ENCODE measurements at regions not wholly inside any gene's neighbourhood (a gene's known extent, or its start where the extent isn't known, plus 50 kb on each side); places are given as distances from the start of the nearest gene placed in this dataset.
"Not testable (repeated sequence)": the region's sequence is repeated elsewhere in the genome, so short reads cannot be mapped to it uniquely, and the experiment has no call there.

GRCh38 chr15:62369454-62369853 lies 204.4 kb upstream of the C2CD4B start:
- ATAC-seq (ENCODE audit: low read depth in 2 of 2) (no peak), DNase-seq (no peak)
- H3K27me3 Mint-ChIP-seq = peaks cover 0 to 38% (median 24%) of the 10 kb centered on the region in 3 donors
- peaks cover 0 to 1% (median 0%) of the 10 kb centered on the region in 7 donors for H3K9me3 Mint-ChIP-seq
- no peak overlapping the region for H3K4me3 Mint-ChIP-seq
- no peaks in the 10 kb centered on the region for H3K4me1 Mint-ChIP-seq
- no peak overlapping the region for H3K27ac Mint-ChIP-seq
- no peaks in the 10 kb centered on the region for H3K36me3 Mint-ChIP-seq

GRCh38 chr15:62371683-62372082 lies 206.6 kb upstream of the C2CD4B start:
- H3K4me1 Mint-ChIP-seq; DNase-seq; H3K9me3 Mint-ChIP-seq; ATAC-seq (ENCODE audit: low read depth in 2 of 2); H3K27ac Mint-ChIP-seq; H3K4me3 Mint-ChIP-seq; H3K36me3 Mint-ChIP-seq: not testable (repeated sequence)
- H3K27me3 Mint-ChIP-seq = peaks cover 0 to 27% (median 15%) of the 10 kb centered on the region in 3 donors

- ATAC-seq (ENCODE audit: low read depth in 2 of 2) (no peak), DNase-seq (no peak)
- H3K27ac Mint-ChIP-seq = no peak overlapping the region
- H3K9me3 Mint-ChIP-seq = no peaks in the 10 kb centered on the region
- no peaks in the 10 kb centered on the region for H3K36me3 Mint-ChIP-seq
- H3K4me3 Mint-ChIP-seq = no peak overlapping the region
- no peaks in the 10 kb centered on the region for H3K4me1 Mint-ChIP-seq
- H3K27me3 Mint-ChIP-seq = peaks cover 12 to 30% (median 28%) of the 10 kb centered on the region in 3 donors
Measured at GRCh38 chr15:62377736-62378480, 212.8 kb upstream of the C2CD4B start.

DNA sequence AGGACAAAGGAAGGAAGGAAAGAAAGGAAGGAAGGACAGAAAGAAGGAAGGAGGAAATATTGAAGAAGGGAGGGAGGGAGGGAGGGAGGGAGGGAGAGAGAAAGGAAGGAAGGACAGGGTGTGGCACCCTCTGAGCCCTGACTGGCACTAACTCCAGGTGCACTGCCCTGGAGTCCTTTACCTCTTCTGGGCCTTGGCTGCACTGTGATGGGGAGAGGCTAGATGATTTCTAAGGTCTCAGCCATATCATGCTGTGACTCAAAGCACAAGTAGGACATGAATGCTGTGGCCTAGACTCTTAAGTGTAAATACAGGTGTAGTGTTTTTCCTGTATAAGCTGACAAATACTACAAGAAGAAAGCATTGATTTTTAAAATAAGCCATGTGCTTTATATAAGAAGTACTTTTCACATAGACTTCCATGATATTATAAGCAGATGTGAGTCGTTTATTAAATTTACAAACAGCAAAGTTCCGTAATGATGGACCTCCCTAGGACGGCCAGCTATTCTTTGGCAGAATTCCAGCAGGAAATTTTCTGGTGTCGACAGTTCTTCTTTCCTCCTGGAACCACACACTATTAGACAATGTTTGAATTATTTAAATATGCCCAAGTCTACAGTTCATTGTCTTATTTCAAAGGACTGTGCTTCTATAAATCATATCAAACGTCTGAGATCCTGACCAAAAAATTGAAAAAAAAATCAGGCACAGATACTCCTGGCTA lies 213.8 kb upstream of the C2CD4B start:
- DNase-seq (no peak), ATAC-seq (ENCODE audit: low read depth in 2 of 2) (no peak)
- Mint-ChIP-seq H3K4me3 (no peak overlapping the region), H3K27ac (no peak overlapping the region), H3K4me1 (no peaks in the 10 kb centered on the region), H3K36me3 (no peaks in the 10 kb centered on the region), H3K27me3 (peaks cover 12 to 30% (median 28%) of the 10 kb centered on the region in 3 donors), H3K9me3 (no peaks in the 10 kb centered on the region)

- no peak overlapping the region for H3K27ac Mint-ChIP-seq
Measured at GRCh38 chr15:62380011-62380410, 214.9 kb upstream of the C2CD4B start.

GRCh38 chr15:62382046-62382445 lies 217.0 kb upstream of the C2CD4B start:
- DNase-seq = no peak
- Mint-ChIP-seq H3K4me3 (no peak overlapping the region), H3K9me3 (no peaks in the 10 kb centered on the region), H3K36me3 (no peaks in the 10 kb centered on the region), H3K4me1 (no peaks in the 10 kb centered on the region), H3K27ac (no peak overlapping the region), H3K27me3 (peaks cover 12 to 28% (median 26%) of the 10 kb centered on the region in 3 donors)
- ATAC-seq (ENCODE audit: low read depth in 2 of 2) = no peak

More at GRCh38 chr15:62380011-62380410, 214.9 kb upstream of the C2CD4B start:
- Mint-ChIP-seq H3K4me1 (no peaks in the 10 kb centered on the region), H3K36me3 (no peaks in the 10 kb centered on the region), H3K27me3 (peaks cover 12 to 28% (median 28%) of the 10 kb centered on the region in 3 donors), H3K9me3 (no peaks in the 10 kb centered on the region), H3K4me3 (no peak overlapping the region)
- no peak for ATAC-seq (ENCODE audit: low read depth in 2 of 2)
- no peak for DNase-seq

DNA sequence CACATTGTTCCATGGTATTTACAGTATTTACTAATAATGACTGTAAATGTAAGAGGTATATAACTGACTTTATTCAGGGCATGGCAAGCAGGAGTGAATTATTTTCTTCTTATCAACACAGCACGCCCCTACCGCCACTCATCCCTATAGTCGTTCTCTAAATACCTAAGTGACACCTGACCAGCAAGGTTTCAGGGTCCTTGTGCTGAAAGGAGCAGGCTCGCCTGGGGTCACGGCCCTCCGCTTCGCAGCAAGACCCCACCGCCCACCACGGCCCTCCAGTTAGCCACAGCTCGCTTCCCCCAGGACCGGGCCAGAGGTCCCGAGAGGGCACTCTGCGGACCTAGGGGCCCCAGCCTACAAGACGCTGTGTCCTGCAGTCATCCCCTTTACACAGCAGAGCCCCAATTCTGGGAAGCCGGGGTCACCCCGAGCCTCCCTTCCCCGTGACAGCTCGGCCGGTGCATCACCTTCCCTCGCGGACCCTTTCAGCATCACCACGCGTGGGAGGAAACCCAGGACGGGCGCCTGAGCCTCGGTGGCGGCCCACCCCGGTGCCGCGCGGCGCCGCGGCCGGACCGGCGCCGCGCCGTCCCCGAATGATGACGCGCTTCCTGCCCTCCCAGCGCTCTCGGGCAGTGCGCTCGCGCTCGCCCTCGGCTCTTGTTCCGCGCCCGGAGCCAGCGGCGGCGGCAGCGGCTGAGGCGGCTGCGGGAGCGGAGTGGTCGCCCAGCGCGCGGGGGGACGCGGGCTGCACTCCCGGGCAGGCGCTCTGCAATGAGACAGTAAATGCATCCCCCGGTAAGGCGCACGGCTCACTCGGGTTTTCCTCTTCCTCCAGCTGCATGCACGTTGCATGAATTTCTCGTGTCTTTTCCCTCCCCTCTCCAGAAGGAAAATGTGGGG lies 225.1 kb upstream of the C2CD4B start, which contains the start of gene TLN2:
Gene TLN2, plus strand, starts transcription at position 666 of the 906 bp plus-strand sequence.
- H3K27ac Mint-ChIP-seq = peak within 1 kb of the TSS in 5 of 6 donors; percentile 51 to 89 (median 66)
- H3K4me1 Mint-ChIP-seq = peaks cover 8 to 21% (median 15%) of the 10 kb centered on the region in 3 donors
- H3K4me3 Mint-ChIP-seq = peak within 1 kb of the TSS; percentile 88 to 97 (median 94)
- H3K36me3 Mint-ChIP-seq = no peaks in the 10 kb centered on the region
- ATAC-seq (ENCODE audit: low read depth in 2 of 2) = peak; percentile 83 to 84
- peak; percentile 35 for DNase-seq
- H3K27me3 Mint-ChIP-seq = peaks cover 14 to 35% (median 29%) of the 10 kb centered on the region in 3 donors
- no peaks in the 10 kb centered on the region for H3K9me3 Mint-ChIP-seq

DNA sequence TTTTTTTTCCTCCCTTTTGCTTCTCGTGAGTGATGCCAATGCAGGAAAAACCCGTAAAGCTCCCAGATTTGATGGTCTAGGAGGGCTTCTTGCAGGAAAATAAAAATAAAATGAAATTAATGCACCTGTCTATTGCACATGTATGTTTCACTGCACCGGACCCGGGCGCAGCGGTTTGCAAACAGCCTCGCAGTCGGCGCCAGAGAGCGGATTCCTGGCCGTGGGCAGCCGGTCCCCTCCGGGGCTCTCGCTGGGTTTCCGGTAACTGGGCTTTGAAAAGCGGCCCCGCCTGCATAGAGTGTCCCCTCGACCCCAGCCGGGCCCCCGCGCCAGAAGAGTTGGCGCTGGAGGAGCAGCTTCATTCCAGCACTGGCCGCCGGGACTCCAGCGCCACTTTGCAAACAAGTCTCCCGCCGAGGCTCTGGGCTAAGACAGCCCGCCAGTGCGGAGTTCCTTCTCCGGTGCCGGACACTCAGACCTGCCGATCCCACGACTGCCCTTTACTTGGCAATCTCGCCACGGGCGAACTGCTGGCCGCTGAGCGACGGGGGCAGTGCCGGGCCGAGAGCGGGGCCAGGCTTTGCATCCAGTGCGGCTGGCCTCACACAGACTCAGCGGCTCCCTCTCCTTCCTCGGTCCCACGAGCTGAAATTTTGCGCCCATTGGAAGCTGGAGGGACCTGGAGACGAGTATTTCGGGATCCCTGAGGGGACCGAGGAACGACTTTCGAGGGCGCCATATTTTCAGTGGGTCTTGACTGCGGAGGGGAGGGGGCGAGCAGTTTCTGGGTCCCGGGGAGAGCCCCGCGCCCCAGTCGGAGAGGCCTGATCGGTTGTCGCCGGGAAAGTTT lies 225.9 kb upstream of the C2CD4B start:
- no peaks in the 10 kb centered on the region for H3K9me3 Mint-ChIP-seq
- no peaks in the 10 kb centered on the region for H3K36me3 Mint-ChIP-seq

GRCh38 chr15:62391641-62392262 lies 226.7 kb upstream of the C2CD4B start:
- ATAC-seq (ENCODE audit: low read depth in 2 of 2) (peak in 1 of 2 donors; percentile 32), DNase-seq (no peak)
- peak overlapping the region; percentile 88 to 97 (median 94) for H3K4me3 Mint-ChIP-seq
- H3K36me3 Mint-ChIP-seq = no peaks in the 10 kb centered on the region
- H3K27ac Mint-ChIP-seq = peak overlapping the region in 1 of 6 donors; percentile 28
- peaks cover 14 to 40% (median 29%) of the 10 kb centered on the region in 3 donors for H3K27me3 Mint-ChIP-seq
- H3K9me3 Mint-ChIP-seq = no peaks in the 10 kb centered on the region
- peaks cover 8 to 21% (median 15%) of the 10 kb centered on the region in 3 donors for H3K4me1 Mint-ChIP-seq

More for the DNA sequence above, 225.9 kb upstream of the C2CD4B start:
- peak in 1 of 2 donors; percentile 47 for ATAC-seq (ENCODE audit: low read depth in 2 of 2)
- Mint-ChIP-seq H3K4me3 (peak overlapping the region; percentile 88 to 97 (median 94)), H3K27me3 (peaks cover 14 to 39% (median 29%) of the 10 kb centered on the region in 3 donors), H3K27ac (peak overlapping the region in 4 of 6 donors; percentile 24 to 89 (median 52)), H3K4me1 (peaks cover 8 to 21% (median 15%) of the 10 kb centered on the region in 3 donors)
- no peak for DNase-seq

- peak overlapping the region; percentile 75 to 93 (median 84) for H3K4me3 Mint-ChIP-seq
- peak overlapping the region in 2 of 6 donors; percentile 28 to 56 for H3K27ac Mint-ChIP-seq
- H3K27me3 Mint-ChIP-seq = peaks cover 14 to 40% (median 29%) of the 10 kb centered on the region in 3 donors
- no peaks in the 10 kb centered on the region for H3K36me3 Mint-ChIP-seq
- H3K9me3 Mint-ChIP-seq = peaks cover 0 to 2% (median 0%) of the 10 kb centered on the region in 7 donors
- DNase-seq = no peak
- H3K4me1 Mint-ChIP-seq = peaks cover 8 to 21% (median 15%) of the 10 kb centered on the region in 3 donors
- no peak for ATAC-seq (ENCODE audit: low read depth in 2 of 2)
Measured at GRCh38 chr15:62392376-62392775, 227.3 kb upstream of the C2CD4B start.

GRCh38 chr15:62393196-62393595 lies 228.1 kb upstream of the C2CD4B start:
- Mint-ChIP-seq H3K36me3 (peaks cover 3% of the 10 kb centered on the region in 2 donors), H3K4me3 (peak overlapping the region in 2 of 8 donors; percentile 16 to 90), H3K9me3 (peaks cover 0 to 6% (median 1%) of the 10 kb centered on the region in 7 donors), H3K4me1 (peaks cover 8 to 21% (median 15%) of the 10 kb centered on the region in 3 donors), H3K27me3 (peaks cover 17 to 42% (median 29%) of the 10 kb centered on the region in 3 donors), H3K27ac (no peak overlapping the region)
- no peak for ATAC-seq (ENCODE audit: low read depth in 2 of 2)
- no peak for DNase-seq

GRCh38 chr15:62394079-62394478 lies 229.0 kb upstream of the C2CD4B start:
- H3K27me3 Mint-ChIP-seq = peaks cover 21 to 46% (median 29%) of the 10 kb centered on the region in 3 donors
- peak overlapping the region in 2 of 6 donors; percentile 33 to 38 for H3K27ac Mint-ChIP-seq

More at GRCh38 chr15:62394079-62394478, 229.0 kb upstream of the C2CD4B start:
- peaks cover 8 to 21% (median 15%) of the 10 kb centered on the region in 3 donors for H3K4me1 Mint-ChIP-seq
- DNase-seq (no peak), ATAC-seq (ENCODE audit: low read depth in 2 of 2) (no peak)
- H3K9me3 Mint-ChIP-seq = peaks cover 0 to 12% (median 5%) of the 10 kb centered on the region in 7 donors
- H3K36me3 Mint-ChIP-seq = peaks cover 8 to 9% of the 10 kb centered on the region in 2 donors
- H3K4me3 Mint-ChIP-seq = peak overlapping the region in 1 of 8 donors; percentile 10

All from naive B cell (primary cell).